SK-N-SH (cell line): ENCODE measurements at regions not wholly inside any gene's neighbourhood (a gene's known extent, or its start where the extent isn't known, plus 50 kb on each side); places are given as distances from the start of the nearest gene placed in this dataset.

ENCODE experiments used
- CTCF ChIA-PET: fragments of 300-600, 350-600 bp; formaldehyde crosslinking; extraction: SDS; loops from one replicate; lab custom pipeline; 2021; lab: Yijun Ruan, JAX
- POLR2A ChIA-PET: fragments of 350-600 bp; sonication (Branson Sonifier 250); formaldehyde crosslinking; extraction: SDS; loops from one replicate; lab custom pipeline; 2020; ENCODE audit warnings: antibody characterized with exemption, inconsistent platforms; lab: Yijun Ruan, JAX
- DNase-seq: peaks from one replicate; pipeline ENCODE4 v3.0.0; 2012
- H2AFZ ChIP-seq: fragments of 200-600 bp; sonication (generic); 2 replicates; pipeline ENCODE4 v1.8.1; 2016; ENCODE audit warnings: antibody characterized with exemption, mild to moderate bottlenecking, low read depth
- H3F3A ChIP-seq: fragments of 200-600 bp; sonication (generic); replicated peaks from 2 replicates; pipeline ENCODE3; 2016; ENCODE audit warnings: antibody characterized with exemption, mild to moderate bottlenecking; ENCODE audit not compliant: insufficient read depth
- H3K27ac ChIP-seq, 2 experiments: fragments of 200-500 bp in 1 of 2; fragments of 200-600 bp in 1 of 2; sonication (Bioruptor generic) in 1 of 2; sonication (generic), shearing (Covaris generic) in 1 of 2; 2 replicates each; pipeline versions ENCODE4 v1.5.1 to v1.6.1; 2014 to 2016; ENCODE audit warnings: low read depth in 2 of 2, inconsistent platforms in 1 of 2, low read length in 1 of 2, mild to moderate bottlenecking in 1 of 2, mixed read lengths in 1 of 2
- H3K27me3 ChIP-seq: fragments of 200-600 bp; sonication (generic), shearing (Covaris generic); 2 replicates; pipeline ENCODE4 v1.6.1; 2016; ENCODE audit warnings: mixed run types; ENCODE audit not compliant: insufficient read depth
- H3K36me3 ChIP-seq, 2 experiments: fragments of 200-500 bp in 1 of 2; fragments of 200-600 bp in 1 of 2; sonication (Bioruptor generic) in 1 of 2; sonication (generic) in 1 of 2; replicated peaks in 1 of 2; 2 replicates each; pipeline versions ENCODE3 to v1.5.1; 2014 to 2016; ENCODE audit warnings: low read length in 1 of 2, mild to moderate bottlenecking in 1 of 2; ENCODE audit not compliant: insufficient read depth in 2 of 2, control insufficient read depth in 1 of 2
- H3K4me1 ChIP-seq, 2 experiments: fragments of 200-500 bp in 1 of 2; fragments of 200-600 bp in 1 of 2; sonication (Bioruptor generic) in 1 of 2; sonication (generic), shearing (Covaris generic) in 1 of 2; 2 replicates each; pipeline versions ENCODE4 v1.5.1 to v1.6.1; 2014 to 2016; ENCODE audit warnings: low read depth in 1 of 2, low read length in 1 of 2, mixed run types in 1 of 2; ENCODE audit not compliant: insufficient read depth in 2 of 2, control insufficient read depth in 1 of 2
- H3K4me2 ChIP-seq: fragments of 200-600 bp; sonication (generic), shearing (Covaris generic); 2 replicates; pipeline ENCODE4 v1.6.1; 2017; ENCODE audit warnings: mixed run types
- H3K4me3 ChIP-seq, 2 experiments: fragments of 200-500 bp in 1 of 2; fragments of 200-600 bp in 1 of 2; sonication (Bioruptor generic) in 1 of 2; sonication (generic), shearing (Covaris generic) in 1 of 2; 2 replicates each; pipeline versions ENCODE4 v1.5.1 to v1.8.1; 2014 to 2016; ENCODE audit warnings: low read depth in 2 of 2, inconsistent platforms in 1 of 2, low read length in 1 of 2, mild to moderate bottlenecking in 1 of 2, mixed read lengths in 1 of 2, moderate library complexity in 1 of 2
- H3K79me2 ChIP-seq: fragments of 200-600 bp; sonication (generic); 2 replicates; pipeline ENCODE4 v1.8.1; 2017; ENCODE audit warnings: mild to moderate bottlenecking; ENCODE audit not compliant: insufficient read depth
- H3K9ac ChIP-seq: fragments of 200-600 bp; sonication (generic); 2 replicates; pipeline ENCODE4 v1.6.1; 2017; ENCODE audit warnings: mixed run types
- H3K9me2 ChIP-seq: fragments of 200-600 bp; sonication (generic); 2 replicates; pipeline ENCODE4 v1.6.1; 2017; ENCODE audit warnings: mixed run types
- H3K9me3 ChIP-seq: fragments of 200-600 bp; sonication (generic); 2 replicates; pipeline ENCODE4 v1.6.1; 2017; ENCODE audit warnings: mixed run types, mild to moderate bottlenecking, moderate library complexity
- H4K20me1 ChIP-seq: fragments of 200-600 bp; sonication (generic); 2 replicates; pipeline ENCODE4 v1.6.1; 2017; ENCODE audit warnings: mild to moderate bottlenecking, mixed run types; ENCODE audit not compliant: insufficient read depth
- ELF1 ChIP-seq: IDR thresholded peaks from 2 replicates; pipeline ENCODE4 v1.4.0; 2012
- EP300 ChIP-seq, 2 experiments: IDR thresholded peaks; 2 replicates each; pipeline versions ENCODE4 v1.4.0 to v1.6.1; 2012; ENCODE audit warnings: borderline replicate concordance in 1 of 2, low read depth in 1 of 2, low read length in 1 of 2
- EZH2phosphoT487 ChIP-seq: fragments of 200-600 bp; sonication (generic); IDR thresholded peaks from 2 replicates; pipeline ENCODE4 v1.6.1; 2017; ENCODE audit warnings: low read depth, mixed run types, mild to moderate bottlenecking, antibody characterized with exemption, moderate library complexity, borderline replicate concordance
- FOXM1 ChIP-seq: IDR thresholded peaks from 2 replicates; pipeline ENCODE4 v1.4.0; 2012; ENCODE audit warnings: low read depth, mild to moderate bottlenecking
- IRF3 ChIP-seq: fragments of 150-350 bp; IDR thresholded peaks from 2 replicates; pipeline ENCODE4 v1.6.1; 2016; ENCODE audit warnings: mild to moderate bottlenecking, low read depth, low read length
- JUND ChIP-seq: IDR thresholded peaks from 2 replicates; pipeline ENCODE4 v1.4.0; 2012
- MAX ChIP-seq: IDR thresholded peaks from 2 replicates; pipeline ENCODE4 v1.4.0; 2012; ENCODE audit warnings: low read depth
- MEF2A ChIP-seq: IDR thresholded peaks from 2 replicates; pipeline ENCODE4 v1.4.0; 2012; ENCODE audit warnings: low read depth, borderline replicate concordance
- RAD21 ChIP-seq: IDR thresholded peaks from 2 replicates; pipeline ENCODE4 v1.6.1; 2012; ENCODE audit warnings: mild to moderate bottlenecking, low read length
- REST ChIP-seq: IDR thresholded peaks from 2 replicates; pipeline ENCODE4 v1.6.1; 2012; ENCODE audit warnings: mild to moderate bottlenecking, low read depth, low read length, moderate library complexity
- RFX5 ChIP-seq: IDR thresholded peaks from 2 replicates; pipeline ENCODE4 v1.6.1; 2012; ENCODE audit warnings: mild to moderate bottlenecking, improper control_type of control experiment, low read length
- RXRA ChIP-seq: IDR thresholded peaks from 2 replicates; pipeline ENCODE4 v1.4.0; 2012; ENCODE audit warnings: low read depth, mild to moderate bottlenecking, borderline replicate concordance
- SMC3 ChIP-seq: IDR thresholded peaks from 2 replicates; pipeline ENCODE4 v1.6.1; 2012; ENCODE audit warnings: low read depth, low read length, improper control_type of control experiment
- TCF12 ChIP-seq: IDR thresholded peaks from 2 replicates; pipeline ENCODE4 v1.4.0; 2012
- USF2 ChIP-seq: fragments of 150-350 bp; IDR thresholded peaks from 2 replicates; pipeline ENCODE4 v1.6.1; 2017; ENCODE audit warnings: antibody characterized with exemption, low read length, low read depth, borderline replicate concordance
- WGBS: methylation state at CpG from one replicate; pipeline ENCODE4 v1.1.6; 2017; ENCODE audit warnings: low lambda C conversion rate; 5-methylcytosine and 5-hydroxymethylcytosine counted together
- TF ChIP-seq, protein P1 (sequence below): IDR thresholded peaks from 2 replicates; pipeline ENCODE4 v1.4.0; 2012; ENCODE audit warnings: low read depth, borderline replicate concordance

DNA sequence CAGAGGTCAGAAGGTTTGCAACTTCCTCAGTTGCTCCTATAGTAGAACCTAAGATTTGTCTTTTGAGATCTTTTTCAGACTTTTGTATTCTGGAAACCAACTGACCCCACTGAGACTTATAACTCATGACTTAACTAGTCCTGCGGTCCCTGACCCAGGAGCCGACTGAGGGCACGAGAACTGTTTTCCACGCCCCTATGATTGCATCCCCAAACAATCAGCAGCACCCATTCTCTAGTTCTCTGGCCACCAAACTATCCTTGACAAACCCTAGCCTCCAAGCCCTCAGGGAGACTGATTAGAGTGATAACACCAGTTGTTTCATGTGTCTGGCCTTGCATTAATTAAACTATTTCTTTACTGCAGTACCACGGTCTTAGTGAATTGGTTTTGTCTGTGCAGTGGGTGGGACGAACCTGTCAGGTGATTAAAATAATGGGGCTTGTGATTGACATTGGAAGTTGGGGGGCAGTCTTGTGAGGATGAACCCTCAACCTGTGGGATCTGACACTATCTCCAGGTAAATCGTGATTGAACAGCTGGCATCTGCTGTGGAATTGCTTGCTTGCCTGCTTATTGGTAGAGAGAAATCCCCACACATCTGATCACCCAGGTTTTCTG lies 95.7 kb downstream of the B3GNT2 start:
- POLR2A ChIA-PET, result no interaction called here
- TF ChIP-seq EP300 (IDR thresholded peaks at IDR 0.05; ENCODE audit: borderline replicate concordance in 1 of 2, low read depth in 1 of 2, low read length in 1 of 2), result 0 out of 4 replicates have a peak, but pooled peaks of 1 of the 2 experiments have one; percentile 14
- TF ChIP-seq IRF3, result no peak
- TF ChIP-seq, protein P1, sequence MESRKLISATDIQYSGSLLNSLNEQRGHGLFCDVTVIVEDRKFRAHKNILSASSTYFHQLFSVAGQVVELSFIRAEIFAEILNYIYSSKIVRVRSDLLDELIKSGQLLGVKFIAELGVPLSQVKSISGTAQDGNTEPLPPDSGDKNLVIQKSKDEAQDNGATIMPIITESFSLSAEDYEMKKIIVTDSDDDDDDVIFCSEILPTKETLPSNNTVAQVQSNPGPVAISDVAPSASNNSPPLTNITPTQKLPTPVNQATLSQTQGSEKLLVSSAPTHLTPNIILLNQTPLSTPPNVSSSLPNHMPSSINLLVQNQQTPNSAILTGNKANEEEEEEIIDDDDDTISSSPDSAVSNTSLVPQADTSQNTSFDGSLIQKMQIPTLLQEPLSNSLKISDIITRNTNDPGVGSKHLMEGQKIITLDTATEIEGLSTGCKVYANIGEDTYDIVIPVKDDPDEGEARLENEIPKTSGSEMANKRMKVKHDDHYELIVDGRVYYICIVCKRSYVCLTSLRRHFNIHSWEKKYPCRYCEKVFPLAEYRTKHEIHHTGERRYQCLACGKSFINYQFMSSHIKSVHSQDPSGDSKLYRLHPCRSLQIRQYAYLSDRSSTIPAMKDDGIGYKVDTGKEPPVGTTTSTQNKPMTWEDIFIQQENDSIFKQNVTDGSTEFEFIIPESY, result no peak
- no peak for TF ChIP-seq ELF1
- TF ChIP-seq TCF12, result no peak
- TF ChIP-seq MEF2A, result no peak
- 82% methylated on average over 7 of the region's 7 CpGs for WGBS
- H3K4me1 ChIP-seq, result peaks cover 0 to 39% of the 10 kb centered on the region in 2 experiments; a peak in 2 of 4 replicates
- no peaks in the 10 kb centered on the region for H3K27me3 ChIP-seq
- DNase-seq, result no peak
- no peak overlapping the region for H3K9ac ChIP-seq
- H3K4me3 ChIP-seq, result no peak overlapping the region
- H3K9me3 ChIP-seq, result no peaks in the 10 kb centered on the region
- H3K4me2 ChIP-seq, result no peak overlapping the region
- H3F3A ChIP-seq, result no peaks in the 10 kb centered on the region
- no peaks in the 10 kb centered on the region for H4K20me1 ChIP-seq
- H3K79me2 ChIP-seq, result no peaks in the 10 kb centered on the region
- no peaks in the 10 kb centered on the region for H3K9me2 ChIP-seq
- H3K27ac ChIP-seq, result no peak overlapping the region
- CTCF ChIA-PET, result no interaction called here
- no peaks in the 10 kb centered on the region for H3K36me3 ChIP-seq
- no peak overlapping the region for H2AFZ ChIP-seq

- Histone ChIP-seq H3K36me3 (no peaks in the 10 kb centered on the region), H3K27me3 (no peaks in the 10 kb centered on the region), H3K9me3 (no peaks in the 10 kb centered on the region), H2AFZ (no peak overlapping the region), H3K79me2 (no peaks in the 10 kb centered on the region), H3K27ac (no peak overlapping the region), H4K20me1 (no peaks in the 10 kb centered on the region), H3K9ac (no peak overlapping the region), H3K4me3 (no peak overlapping the region), H3K4me1 (peaks cover 0 to 39% of the 10 kb centered on the region in 2 experiments; a peak in 2 of 4 replicates), H3F3A (no peaks in the 10 kb centered on the region), H3K4me2 (no peak overlapping the region), H3K9me2 (no peaks in the 10 kb centered on the region)
- DNase-seq, result no peak
- CTCF ChIA-PET, result no interaction called here
- WGBS, result 96% methylated on average over 1 of the region's 1 CpG
- POLR2A ChIA-PET, result interaction anchor here (0.7 kb wide), 1 partner anchor 9 kb away, joined by 3 read pairs; no protein-coding TSS in a partner anchor
- TF ChIP-seq MAX, result no peak
- TF ChIP-seq FOXM1, result no peak
- no peak for TF ChIP-seq RFX5
- TF ChIP-seq SMC3, result no peak
- TF ChIP-seq REST, result no peak
- TF ChIP-seq EZH2phosphoT487, result no peak
- TF ChIP-seq RAD21, result no peak
- TF ChIP-seq IRF3, result no peak
- TF ChIP-seq JUND, result no peak
- TF ChIP-seq RXRA, result no peak
- TF ChIP-seq USF2, result no peak
These were observed 95.1 kb downstream of the B3GNT2 start for GRCh38 chr2:62291052-62291451.
